HL-60 (cell line): ENCODE measurements at regions not wholly inside any gene's neighbourhood (a gene's known extent, or its start where the extent isn't known, plus 50 kb on each side); places are given as distances from the start of the nearest gene placed in this dataset.

Experiments
- CTCF ChIP-seq: IDR thresholded peaks from one replicate; pipeline ENCODE4 v1.5.1; 2011; ENCODE audit warnings: low read length, control low read depth, inconsistent platforms; ENCODE audit not compliant: insufficient read depth
- GABPA ChIP-seq: IDR thresholded peaks from 2 replicates; pipeline ENCODE4 v1.6.1; 2012; ENCODE audit warnings: low read depth
- POLR2AphosphoS5 ChIP-seq: IDR thresholded peaks from 2 replicates; pipeline ENCODE4 v1.6.1; 2012; ENCODE audit warnings: low read depth
- REST ChIP-seq: IDR thresholded peaks from 2 replicates; pipeline ENCODE4 v1.6.1; 2012; ENCODE audit warnings: low read depth; ENCODE audit not compliant: insufficient replicate concordance

- TF ChIP-seq CTCF (no peak), REST (no peak), GABPA (no peak), POLR2AphosphoS5 (no peak)
Observed at GRCh38 chr14:101217616-101218371, 314.3 kb upstream of the RTL1 start.
